Mesenchymal stem cell (in vitro differentiated cells and primary cell): ENCODE measurements at regions not wholly inside any gene's neighbourhood (a gene's known extent, or its start where the extent isn't known, plus 50 kb on each side); places are given as distances from the start of the nearest gene placed in this dataset.

Source experiments
- DNase-seq: peaks from one replicate; pipeline ENCODE4 v3.0.0-alpha.2; 2013
- H2AFZ ChIP-seq: one replicate; pipeline ENCODE4 v1.6.1; 2013; ENCODE audit warnings: low read depth, mild to moderate bottlenecking, control low read depth, inconsistent platforms, low read length, moderate library complexity
- H2AK5ac ChIP-seq: 2 replicates; pipeline ENCODE4 v1.6.1; 2013; ENCODE audit warnings: low read length, moderate library complexity, mild to moderate bottlenecking, inconsistent platforms; ENCODE audit not compliant: severe bottlenecking
- H2BK120ac ChIP-seq: one replicate; pipeline ENCODE4 v1.6.1; 2013; ENCODE audit warnings: low read depth, mild to moderate bottlenecking, inconsistent platforms, low read length, moderate library complexity
- H2BK12ac ChIP-seq, 2 experiments: one replicate each; pipeline ENCODE4 v1.6.1; 2013; ENCODE audit warnings: inconsistent platforms in 2 of 2, low read length in 2 of 2, mild to moderate bottlenecking in 2 of 2, moderate library complexity in 2 of 2, control low read depth in 1 of 2
- H2BK15ac ChIP-seq: one replicate; pipeline ENCODE4 v1.6.1; 2013; ENCODE audit warnings: mild to moderate bottlenecking, low read depth, inconsistent platforms; ENCODE audit not compliant: poor library complexity, severe bottlenecking
- H2BK5ac ChIP-seq: 2 replicates; pipeline ENCODE4 v1.6.1; 2013; ENCODE audit warnings: low read depth, mild to moderate bottlenecking, low read length, control low read depth, inconsistent platforms; ENCODE audit not compliant: poor library complexity, severe bottlenecking
- H3K14ac ChIP-seq, 2 experiments: one replicate each; pipeline ENCODE4 v1.6.1; 2013; ENCODE audit warnings: inconsistent platforms in 2 of 2, low read length in 2 of 2, control low read depth in 1 of 2, mild to moderate bottlenecking in 1 of 2, moderate library complexity in 1 of 2
- H3K18ac ChIP-seq, 2 experiments: one replicate each; pipeline ENCODE4 v1.6.1; 2013; ENCODE audit warnings: inconsistent platforms in 2 of 2, low read length in 2 of 2, control low read depth in 1 of 2, low read depth in 1 of 2, mild to moderate bottlenecking in 1 of 2
- H3K23ac ChIP-seq, 2 experiments: one replicate each; pipeline ENCODE4 v1.6.1; 2013; ENCODE audit warnings: inconsistent platforms in 2 of 2, low read length in 2 of 2, mild to moderate bottlenecking in 2 of 2, moderate library complexity in 2 of 2, control low read depth in 1 of 2
- H3K27ac ChIP-seq: 2 replicates; pipeline ENCODE4 v1.5.1; 2013; ENCODE audit warnings: mild to moderate bottlenecking, moderate library complexity, low read length, control low read depth, inconsistent platforms; ENCODE audit not compliant: poor library complexity, severe bottlenecking
- H3K27me3 ChIP-seq, 2 experiments: 2 replicates each; pipeline versions ENCODE4 v1.6.1 to v1.7.0; 2013; ENCODE audit warnings: low read length in 2 of 2, mild to moderate bottlenecking in 2 of 2, moderate library complexity in 2 of 2, control low read depth in 1 of 2, inconsistent platforms in 1 of 2; ENCODE audit not compliant: control insufficient read depth in 1 of 2, insufficient read depth in 1 of 2
- H3K36me3 ChIP-seq, 2 experiments: 2 replicates each; pipeline versions ENCODE4 v1.6.1 to v1.7.0; 2013; ENCODE audit warnings: low read length in 2 of 2, control low read depth in 1 of 2, inconsistent platforms in 1 of 2, low read depth in 1 of 2, mild to moderate bottlenecking in 1 of 2; ENCODE audit not compliant: insufficient read depth in 2 of 2, control insufficient read depth in 1 of 2
- H3K4ac ChIP-seq, 2 experiments: one replicate each; pipeline ENCODE4 v1.6.1; 2013; ENCODE audit warnings: inconsistent platforms in 2 of 2, low read length in 2 of 2, mild to moderate bottlenecking in 2 of 2, moderate library complexity in 2 of 2, control low read depth in 1 of 2, low read depth in 1 of 2
- H3K4me1 ChIP-seq: 2 replicates; pipeline ENCODE4 v1.6.1; 2013; ENCODE audit warnings: low read depth, low read length, control low read depth; ENCODE audit not compliant: control insufficient read depth, insufficient read depth
- H3K4me2 ChIP-seq: 2 replicates; pipeline ENCODE4 v1.6.1; 2013; ENCODE audit warnings: low read length, mild to moderate bottlenecking, inconsistent platforms; ENCODE audit not compliant: poor library complexity, severe bottlenecking
- H3K4me3 ChIP-seq, 2 experiments: 2 replicates each; pipeline versions ENCODE4 v1.5.1 to v1.7.0; 2013; ENCODE audit warnings: low read length in 2 of 2, mild to moderate bottlenecking in 2 of 2, control low read depth in 1 of 2, low read depth in 1 of 2; ENCODE audit not compliant: insufficient read depth in 1 of 2
- H3K79me1 ChIP-seq: replicated peaks from 2 replicates; pipeline ENCODE4 v1.6.1; 2013; ENCODE audit warnings: mild to moderate bottlenecking, control low read depth, low read length, inconsistent platforms; ENCODE audit not compliant: poor library complexity, severe bottlenecking
- H3K9ac ChIP-seq: 2 replicates; pipeline ENCODE4 v1.7.0; 2013; ENCODE audit warnings: mild to moderate bottlenecking, low read length, moderate library complexity
- H3K9me3 ChIP-seq: 2 replicates; pipeline ENCODE4 v1.7.0; 2013; ENCODE audit warnings: mild to moderate bottlenecking, low read length; ENCODE audit not compliant: control insufficient read depth
- H4K8ac ChIP-seq: one replicate; pipeline ENCODE4 v1.6.1; 2013; ENCODE audit warnings: inconsistent platforms, mild to moderate bottlenecking, low read length, moderate library complexity
- H4K91ac ChIP-seq: one replicate; pipeline ENCODE4 v1.6.1; 2013; ENCODE audit warnings: mild to moderate bottlenecking, low read length, inconsistent platforms
- WGBS: methylation state at CpG from one replicate; pipeline ENCODE4 v1.1.7; 2013; ENCODE audit warnings: mixed read lengths; 5-methylcytosine and 5-hydroxymethylcytosine counted together

DNA sequence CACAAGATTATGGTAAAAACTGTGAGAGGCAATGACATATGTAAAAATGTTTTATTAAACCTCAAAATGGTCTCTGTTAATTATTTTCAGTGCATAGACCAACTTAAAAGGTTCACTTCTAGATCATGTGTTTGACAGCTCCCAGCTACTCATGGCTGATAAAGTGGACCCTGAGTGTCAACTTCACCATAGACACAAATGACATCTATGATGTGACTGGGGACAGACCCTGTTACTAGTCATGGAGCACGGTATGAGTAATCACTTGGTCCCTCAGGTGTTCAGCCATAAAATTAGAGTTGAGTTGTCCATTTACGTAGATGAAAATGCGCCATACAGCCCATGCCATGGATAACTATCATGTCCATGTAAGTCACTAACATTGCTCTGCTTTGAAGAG is 199.8 kb downstream of the ZNF365 start:
- H3K18ac ChIP-seq = no peak overlapping the region
- no peak overlapping the region for H2AFZ ChIP-seq
- H2BK15ac ChIP-seq = no peak overlapping the region
- H3K79me1 ChIP-seq = no peaks in the 10 kb centered on the region
- no peak for DNase-seq
- H3K4me1 ChIP-seq = no peaks in the 10 kb centered on the region
- no peak overlapping the region for H2BK12ac ChIP-seq
- H3K27ac ChIP-seq = no peak overlapping the region
- H4K8ac ChIP-seq = no peak overlapping the region
- H3K4me2 ChIP-seq = no peak overlapping the region
- H3K36me3 ChIP-seq = no peaks in the 10 kb centered on the region
- H4K91ac ChIP-seq = no peak overlapping the region
- H3K4me3 ChIP-seq = no peak overlapping the region
- 92% methylated on average over 3 of the region's 3 CpGs for WGBS
- no peak overlapping the region for H2BK120ac ChIP-seq
- no peak overlapping the region for H2AK5ac ChIP-seq
- no peak overlapping the region for H3K4ac ChIP-seq
- no peaks in the 10 kb centered on the region for H3K27me3 ChIP-seq
- H2BK5ac ChIP-seq = no peak overlapping the region
- H3K14ac ChIP-seq = no peak overlapping the region
- no peaks in the 10 kb centered on the region for H3K9me3 ChIP-seq
- no peak overlapping the region for H3K9ac ChIP-seq
- H3K23ac ChIP-seq = no peak overlapping the region

DNA sequence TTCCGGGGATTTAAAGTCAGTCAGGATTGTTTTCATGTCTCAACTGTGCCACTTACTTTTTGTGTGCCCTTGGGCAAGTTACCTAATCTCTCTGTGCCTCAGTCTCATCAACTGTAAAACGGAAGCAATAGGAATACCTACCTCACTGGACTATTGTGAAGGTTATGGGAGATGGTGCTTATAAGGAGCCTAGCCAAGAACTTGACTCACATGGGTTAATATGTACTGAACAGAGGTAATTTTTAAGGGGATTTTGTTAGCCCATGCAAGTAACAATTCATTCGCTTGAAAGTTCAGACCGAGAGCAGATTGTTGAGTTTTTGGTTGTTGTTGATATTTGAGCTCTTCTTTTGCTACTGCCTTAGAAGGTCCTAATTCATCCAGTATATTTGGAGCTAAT is 202.9 kb downstream of the ZNF365 start:
- H4K8ac ChIP-seq = no peak overlapping the region
- no peak overlapping the region for H2BK5ac ChIP-seq
- H2AK5ac ChIP-seq = no peak overlapping the region
- H3K79me1 ChIP-seq = no peaks in the 10 kb centered on the region
- no peak overlapping the region for H3K23ac ChIP-seq
- H3K27ac ChIP-seq = no peak overlapping the region
- no peaks in the 10 kb centered on the region for H3K4me1 ChIP-seq
- no peak overlapping the region for H2AFZ ChIP-seq
- no peaks in the 10 kb centered on the region for H3K9me3 ChIP-seq
- H3K14ac ChIP-seq = no peak overlapping the region
- H3K36me3 ChIP-seq = no peaks in the 10 kb centered on the region
- H3K9ac ChIP-seq = no peak overlapping the region
- WGBS = 96% methylated on average over 4 of the region's 4 CpGs
- no peak overlapping the region for H2BK12ac ChIP-seq
- H2BK15ac ChIP-seq = no peak overlapping the region
- H3K4me3 ChIP-seq = no peak overlapping the region
- no peak overlapping the region for H4K91ac ChIP-seq
- DNase-seq = no peak
- H2BK120ac ChIP-seq = no peak overlapping the region
- H3K27me3 ChIP-seq = no peaks in the 10 kb centered on the region
- H3K4me2 ChIP-seq = no peak overlapping the region
- no peak overlapping the region for H3K18ac ChIP-seq
- no peak overlapping the region for H3K4ac ChIP-seq

DNA sequence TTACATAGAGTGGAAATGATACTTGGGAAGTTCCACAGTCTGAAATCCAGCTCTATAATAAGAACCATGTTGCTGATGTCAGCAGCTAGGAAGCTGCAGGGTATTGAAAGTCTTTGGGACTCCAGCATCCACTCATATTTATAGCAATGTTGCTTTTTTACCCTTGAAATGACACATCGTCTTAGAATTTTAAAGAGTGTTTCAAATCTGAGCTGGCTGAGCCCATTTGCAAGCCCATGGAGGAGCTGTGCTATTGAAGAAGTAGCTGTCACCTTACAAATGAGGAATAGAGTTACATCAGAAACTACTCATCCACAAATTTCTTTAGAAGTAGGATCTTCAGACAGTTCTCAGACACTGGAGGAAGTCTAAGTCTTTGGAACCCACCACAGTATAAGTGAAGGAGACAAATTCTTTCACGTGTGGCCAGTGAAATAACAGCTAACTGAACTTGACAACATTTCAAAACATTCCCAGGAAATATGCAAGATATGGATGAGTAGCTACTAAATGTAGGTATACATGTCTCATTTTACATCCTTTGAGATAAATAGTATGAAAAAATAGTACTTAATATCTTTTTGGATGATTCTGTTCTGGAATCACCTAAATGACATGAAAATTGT is 203.6 kb downstream of the ZNF365 start:
- Histone ChIP-seq H2AK5ac (no peak overlapping the region), H3K14ac (no peak overlapping the region), H2BK120ac (no peak overlapping the region), H3K4me3 (peak overlapping the region in 1 of 2 experiments; percentile 5), H3K4me1 (peaks cover 2% of the 10 kb centered on the region), H2AFZ (no peak overlapping the region), H3K79me1 (no peaks in the 10 kb centered on the region), H2BK12ac (no peak overlapping the region), H3K9ac (peak overlapping the region; percentile 28), H3K18ac (no peak overlapping the region), H3K27me3 (no peaks in the 10 kb centered on the region), H4K91ac (no peak overlapping the region), H2BK5ac (no peak overlapping the region), H3K23ac (no peak overlapping the region), H2BK15ac (no peak overlapping the region), H3K27ac (no peak overlapping the region), H3K36me3 (no peaks in the 10 kb centered on the region), H3K4me2 (no peak overlapping the region), H4K8ac (no peak overlapping the region), H3K4ac (no peak overlapping the region), H3K9me3 (no peaks in the 10 kb centered on the region)
- WGBS = no CpG with 5 or more reads among the region's 2 CpGs
- DNase-seq = peak; percentile 54

DNA sequence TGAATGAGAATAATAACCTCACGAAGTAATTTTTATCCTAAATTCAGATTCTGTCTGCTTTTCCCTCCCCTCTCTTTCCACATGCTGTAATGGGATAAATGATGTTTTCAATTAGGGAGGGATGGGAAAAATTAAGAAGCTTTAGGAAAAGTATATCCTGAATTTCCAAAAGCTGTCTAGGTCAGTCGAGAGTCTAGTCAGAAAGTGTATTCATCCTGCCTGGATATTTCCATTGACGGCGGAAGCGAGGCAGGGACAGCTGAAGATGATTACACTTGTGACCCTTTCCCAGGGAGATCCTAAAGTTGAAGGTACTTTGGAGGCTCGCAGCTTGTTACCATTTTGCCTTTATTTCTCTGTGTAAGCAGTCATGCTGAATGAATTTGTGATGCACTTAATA is 204.1 kb downstream of the ZNF365 start:
- no peaks in the 10 kb centered on the region for H3K27me3 ChIP-seq
- no peak overlapping the region for H3K14ac ChIP-seq
- no peak overlapping the region for H2BK120ac ChIP-seq
- no peaks in the 10 kb centered on the region for H3K36me3 ChIP-seq
- H3K79me1 ChIP-seq = no peaks in the 10 kb centered on the region
- no peak overlapping the region for H2BK12ac ChIP-seq
- H3K4ac ChIP-seq = no peak overlapping the region
- H2AFZ ChIP-seq = no peak overlapping the region
- peaks cover 2% of the 10 kb centered on the region for H3K4me1 ChIP-seq
- no peak overlapping the region for H2BK5ac ChIP-seq
- H3K9me3 ChIP-seq = no peaks in the 10 kb centered on the region
- no peak overlapping the region for H4K8ac ChIP-seq
- WGBS = 91% methylated on average over 5 of the region's 6 CpGs
- H4K91ac ChIP-seq = no peak overlapping the region
- DNase-seq = no peak
- H3K27ac ChIP-seq = no peak overlapping the region
- H3K4me3 ChIP-seq = peak overlapping the region in 1 of 2 experiments; percentile 5
- H3K23ac ChIP-seq = no peak overlapping the region
- H3K4me2 ChIP-seq = no peak overlapping the region
- H3K18ac ChIP-seq = no peak overlapping the region
- no peak overlapping the region for H2BK15ac ChIP-seq
- peak overlapping the region; percentile 28 for H3K9ac ChIP-seq
- H2AK5ac ChIP-seq = no peak overlapping the region
